T-helper 1 cell treated with Interleukin-12 subunit alpha and Interleukin-12 subunit beta and Interleukin-4 antibody, amounts not matched to agents 30 ng/mL and 1 ng/mL, for 36 hours (primary cell): ENCODE measurements at regions not wholly inside any gene's neighbourhood (a gene's known extent, or its start where the extent isn't known, plus 50 kb on each side); places are given as distances from the start of the nearest gene placed in this dataset.

Experiments
- intact Hi-C: fragments of 100-400 bp; cut with micrococcal nuclease; formaldehyde crosslinking; loops from one replicate; pipeline ENCODE4 v1.15.1; 2024

GRCh38 chr10:29857843-29858701 lies 201.3 kb downstream of the JCAD start:
- intact Hi-C loops: no loop called here

GRCh38 chr10:29856295-29856694 lies 203.1 kb downstream of the JCAD start:
- intact Hi-C loops: no loop called here

GRCh38 chr10:29853913-29854312 lies 205.5 kb downstream of the JCAD start:
- intact Hi-C loops: no loop called here

GRCh38 chr10:29851241-29851640 lies 208.1 kb downstream of the JCAD start:
- intact Hi-C loops: no loop called here

- intact Hi-C loops: no loop called here
Measured at GRCh38 chr10:29850371-29850770, 209.0 kb downstream of the JCAD start.

- intact Hi-C loops: loop anchor here (2.0 kb wide), 1 partner anchor 71 kb away; no protein-coding TSS in a partner anchor
Measured at GRCh38 chr10:29849886-29850285, 209.5 kb downstream of the JCAD start.

GRCh38 chr10:29849126-29849833 lies 210.1 kb downstream of the JCAD start:
- intact Hi-C loops: loop anchor here (2.0 kb wide), 1 partner anchor 72 kb away; no protein-coding TSS in a partner anchor

- intact Hi-C loops: no loop called here
Measured at GRCh38 chr10:29846881-29847280, 212.1 kb upstream of the SVIL start.

- intact Hi-C loops: no loop called here
Measured at GRCh38 chr10:29845166-29845565, 210.4 kb upstream of the SVIL start.

- intact Hi-C loops: no loop called here
Measured at GRCh38 chr10:29843143-29843542, 208.4 kb upstream of the SVIL start.

- intact Hi-C loops: no loop called here
Measured at GRCh38 chr10:29841724-29842649, 207.2 kb upstream of the SVIL start.

GRCh38 chr10:29840516-29841276 lies 205.9 kb upstream of the SVIL start:
- intact Hi-C loops: no loop called here

- intact Hi-C loops: no loop called here
Measured at GRCh38 chr10:29839826-29840515, 205.2 kb upstream of the SVIL start.

- intact Hi-C loops: no loop called here
Measured at GRCh38 chr10:29838539-29838938, 203.8 kb upstream of the SVIL start.

- intact Hi-C loops: no loop called here
Measured at GRCh38 chr10:29837586-29837985, 202.8 kb upstream of the SVIL start.

GRCh38 chr10:29836396-29836795 lies 201.6 kb upstream of the SVIL start:
- intact Hi-C loops: no loop called here

GRCh38 chr10:29835055-29835454 lies 200.3 kb upstream of the SVIL start:
- intact Hi-C loops: no loop called here

GRCh38 chr10:29830531-29831512 lies 196.1 kb upstream of the SVIL start:
- intact Hi-C loops: no loop called here

- intact Hi-C loops: loop anchor here (1.0 kb wide), 1 partner anchor 17 kb away; no protein-coding TSS in a partner anchor
Measured at GRCh38 chr10:29829776-29830175, 195.0 kb upstream of the SVIL start.
